NOMO-1 treated with dmso at 0.1 percent for 144 hours (cell line): ENCODE measurements at regions not wholly inside any gene's neighbourhood (a gene's known extent, or its start where the extent isn't known, plus 50 kb on each side); places are given as distances from the start of the nearest gene placed in this dataset.

Experiments
- DNase-seq: peaks from one replicate; lab custom pipeline; 2025; ENCODE audit not compliant: unreplicated experiment; lab: John Stamatoyannopoulos, UW

DNA sequence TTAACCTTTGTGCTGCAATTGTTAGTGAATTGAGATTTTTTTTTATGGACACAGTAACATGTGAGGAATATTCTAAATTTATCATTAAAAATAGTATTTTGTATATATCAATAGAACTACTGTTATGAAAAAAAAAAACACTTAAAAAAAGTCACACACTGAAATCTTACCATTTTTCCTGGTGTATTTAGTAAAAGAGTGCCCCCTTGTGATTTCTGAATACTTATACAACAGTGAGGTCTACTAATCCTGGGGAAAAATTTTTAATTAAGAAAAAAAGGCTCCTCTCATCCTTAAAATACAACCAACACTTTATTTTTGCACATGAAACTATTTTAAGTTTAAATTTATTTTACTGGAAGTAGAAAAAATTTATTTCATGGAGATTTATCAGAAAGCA lies 56.4 kb upstream of the SPOCK3 start:
- DNase-seq = no peak

DNA sequence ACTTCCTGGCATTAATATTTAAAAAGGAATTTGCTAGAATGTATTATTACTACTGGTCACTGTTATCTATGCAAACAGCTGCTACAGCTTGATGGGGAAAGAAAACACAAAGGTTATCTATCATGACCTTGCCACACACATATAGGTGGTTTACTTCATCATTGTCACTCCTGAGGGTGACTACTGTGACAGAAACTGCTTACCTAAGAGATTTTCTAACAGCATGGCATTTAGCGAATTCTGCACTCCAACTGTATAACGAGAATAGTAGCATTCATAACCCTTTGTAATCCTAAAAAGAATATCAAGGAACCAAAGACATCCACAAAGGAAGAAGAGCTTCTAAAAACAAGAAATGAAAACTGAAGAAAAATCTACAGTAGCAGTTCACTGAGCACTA lies 74.6 kb upstream of the SPOCK3 start:
- no peak for DNase-seq

DNA sequence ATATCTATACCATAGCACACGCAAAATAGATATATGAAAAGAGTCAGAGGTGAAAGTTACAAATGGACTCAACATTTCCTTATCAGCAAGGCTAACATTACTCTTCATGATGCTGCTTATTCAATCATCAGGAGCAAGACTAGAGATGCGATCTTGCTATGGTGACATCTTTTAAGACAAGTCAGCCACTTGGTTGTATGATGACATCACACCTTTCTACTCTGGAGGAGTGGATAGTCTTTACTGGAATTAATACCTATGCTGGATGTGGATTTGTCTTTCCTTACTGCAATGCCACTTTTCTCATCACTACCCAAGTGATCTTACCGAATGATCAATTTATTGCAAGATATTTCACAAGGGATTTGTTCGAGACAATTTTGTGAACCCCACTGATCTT lies 87.0 kb upstream of the SPOCK3 start:
- no peak for DNase-seq

DNA sequence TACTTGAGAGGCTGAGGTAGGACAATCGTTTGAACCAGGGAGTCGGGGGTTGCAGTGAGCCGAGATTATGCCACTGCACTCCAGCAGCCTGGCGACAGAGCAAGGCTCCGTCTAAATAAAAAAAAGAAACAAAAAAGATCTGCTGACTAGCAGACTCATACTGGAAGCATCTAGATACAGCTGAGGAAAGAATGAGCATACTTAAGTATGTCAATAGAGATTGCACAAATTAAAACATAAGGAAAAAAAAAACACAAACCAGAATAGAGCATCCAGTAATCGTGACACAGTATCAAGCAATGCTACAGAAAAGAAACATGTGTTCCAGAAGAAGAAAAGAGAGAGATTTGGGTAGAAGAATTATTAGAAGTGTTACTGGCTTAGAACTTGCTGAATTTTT lies 105.5 kb upstream of the SPOCK3 start:
- DNase-seq = no peak

DNA sequence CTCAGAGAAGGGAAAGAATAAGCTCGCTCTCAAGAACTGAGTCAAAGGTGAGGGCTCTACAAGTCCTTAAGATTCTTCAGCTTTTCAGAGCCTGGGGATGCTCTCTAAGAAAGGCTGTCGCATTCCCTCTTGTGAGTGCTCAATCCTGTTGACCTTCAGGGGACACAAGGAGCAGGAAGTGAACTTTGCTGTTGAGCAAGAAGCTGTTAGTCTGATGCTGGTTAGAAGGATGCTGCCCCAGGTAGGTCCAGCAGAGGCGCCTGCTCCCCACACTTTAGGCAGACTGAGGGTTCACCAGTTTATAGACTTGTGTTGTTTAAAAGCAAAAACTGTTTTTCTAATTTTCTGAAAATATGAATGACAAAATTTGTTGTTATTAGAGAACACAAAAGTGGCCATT lies 125.4 kb upstream of the SPOCK3 start:
- no peak for DNase-seq

DNA sequence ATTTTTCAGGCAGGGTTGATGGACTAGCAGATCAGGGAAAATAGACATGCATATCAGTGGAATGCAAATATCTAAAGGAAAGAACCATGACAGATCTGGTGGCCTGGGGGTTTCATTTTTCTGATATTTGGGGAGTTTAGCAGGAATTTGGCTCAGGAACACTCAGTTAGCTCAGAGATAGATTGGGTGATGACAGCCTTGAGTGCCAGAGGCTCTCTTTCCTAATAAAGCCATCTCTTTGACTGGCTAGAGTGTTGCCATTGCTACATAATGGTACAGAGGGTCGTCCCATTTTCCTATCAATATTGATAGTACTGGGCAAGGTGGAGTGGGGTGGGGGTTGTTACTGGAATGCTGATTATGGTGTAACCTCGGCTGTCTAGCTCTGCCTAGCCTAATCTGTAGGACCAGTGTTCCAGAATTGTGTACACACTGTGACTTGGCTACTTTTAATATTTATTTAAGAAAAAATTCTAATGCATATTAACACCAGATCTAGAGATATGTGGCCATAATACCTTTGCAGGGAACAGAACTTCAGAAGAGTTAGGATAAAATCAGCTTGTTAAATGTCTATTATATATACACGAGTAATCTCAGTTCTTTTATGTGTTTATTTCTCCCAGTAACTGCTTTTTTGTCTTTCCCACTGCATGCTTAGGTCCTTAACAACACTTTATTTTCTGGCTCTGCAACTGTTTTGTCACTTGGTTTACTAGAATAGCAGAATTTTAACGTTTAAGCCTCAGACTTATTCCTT lies 145.0 kb upstream of the SPOCK3 start:
- DNase-seq = no peak

DNA sequence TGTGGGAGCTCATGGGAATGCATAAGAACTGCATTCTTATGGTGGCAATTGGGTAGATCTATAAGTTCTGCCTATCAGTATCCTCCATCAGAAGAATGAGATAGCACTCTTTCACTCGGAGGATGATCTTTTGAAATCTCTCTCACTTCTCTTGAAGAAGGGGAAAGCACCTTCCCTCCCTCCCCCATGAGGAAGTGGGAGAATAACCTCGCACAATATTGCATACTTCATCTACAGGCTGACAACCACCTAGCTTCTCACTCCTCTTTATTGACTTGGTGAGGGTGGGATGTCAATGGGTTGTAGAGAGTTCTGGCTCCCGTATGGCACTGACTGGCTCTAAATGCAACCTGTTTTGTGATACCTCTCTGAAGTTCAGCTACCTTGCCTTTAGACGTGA lies 146.7 kb upstream of the SPOCK3 start:
- DNase-seq = no peak

DNA sequence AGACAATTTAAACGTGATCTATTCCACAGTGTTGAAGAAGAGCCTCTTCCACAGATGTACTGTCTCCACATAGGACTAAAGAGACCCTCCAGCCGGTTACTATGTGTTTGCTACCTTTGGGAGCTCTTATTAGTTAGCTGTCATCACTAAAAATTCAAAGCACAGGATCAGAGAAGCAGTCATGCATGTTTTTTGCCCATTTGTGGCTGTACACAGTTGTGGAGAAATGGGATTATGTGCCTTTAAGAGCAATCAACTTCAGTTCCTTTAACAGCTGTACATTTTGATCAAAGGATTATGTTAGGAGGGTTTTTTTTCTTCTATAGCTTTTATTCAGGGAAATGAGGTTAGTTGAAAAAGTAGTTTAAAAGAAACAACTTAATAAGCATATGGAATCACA lies 149.0 kb upstream of the SPOCK3 start:
- DNase-seq = no peak

DNA sequence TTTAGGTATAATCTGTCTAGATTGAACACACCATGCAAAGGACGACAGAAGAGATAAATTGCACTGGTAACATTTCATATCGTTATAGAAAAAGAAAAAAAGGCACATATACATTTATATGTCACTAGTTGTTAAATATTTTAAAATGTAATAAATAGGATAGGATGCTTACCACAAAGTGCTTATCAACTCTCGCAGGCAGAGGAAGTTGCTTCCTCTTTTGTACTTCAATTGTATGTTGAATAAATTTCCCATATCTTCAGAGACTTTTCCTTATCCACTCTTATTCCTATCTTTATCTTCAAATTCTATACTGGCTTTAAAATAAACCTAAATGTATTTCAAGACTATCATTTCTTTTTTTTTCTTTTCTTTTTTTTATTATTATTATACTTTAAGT lies 163.3 kb upstream of the SPOCK3 start:
- DNase-seq = no peak

DNA sequence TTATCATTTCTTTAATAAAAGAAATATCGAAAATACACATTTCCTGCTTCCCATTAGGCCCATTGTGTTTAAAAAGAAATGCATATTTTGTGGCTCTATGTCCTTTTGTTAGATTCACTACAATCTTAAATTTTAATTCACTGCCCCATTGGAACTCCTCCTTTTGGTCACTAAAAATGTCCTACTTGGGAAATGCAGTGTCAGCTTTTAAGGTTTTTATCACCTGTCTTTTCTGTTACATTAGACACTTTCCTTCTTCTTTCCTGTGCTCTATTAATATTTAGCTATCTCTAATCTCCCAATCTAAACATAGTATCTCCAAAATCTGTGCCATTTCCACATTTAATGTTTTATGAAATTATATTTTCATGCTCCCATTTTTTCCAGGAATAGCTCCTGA lies 164.9 kb upstream of the SPOCK3 start:
- no peak for DNase-seq

DNA sequence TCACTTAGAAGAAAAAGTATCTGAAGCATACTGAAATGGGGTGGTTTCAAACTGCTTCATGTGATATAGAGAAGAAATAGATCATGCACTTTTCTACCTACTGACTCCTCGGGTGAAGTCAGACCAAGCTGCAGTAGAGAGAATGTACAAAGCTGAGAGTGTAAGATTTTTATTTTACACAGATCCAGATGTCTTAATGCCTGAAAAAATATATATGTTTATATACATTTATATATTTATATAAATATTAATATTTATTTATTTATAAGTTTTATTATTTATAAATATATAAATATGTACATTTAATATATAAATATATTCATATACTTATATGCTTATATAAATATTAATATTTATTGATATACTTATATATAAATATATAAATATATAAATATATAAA lies 171.9 kb upstream of the SPOCK3 start:
- DNase-seq = no peak

DNA sequence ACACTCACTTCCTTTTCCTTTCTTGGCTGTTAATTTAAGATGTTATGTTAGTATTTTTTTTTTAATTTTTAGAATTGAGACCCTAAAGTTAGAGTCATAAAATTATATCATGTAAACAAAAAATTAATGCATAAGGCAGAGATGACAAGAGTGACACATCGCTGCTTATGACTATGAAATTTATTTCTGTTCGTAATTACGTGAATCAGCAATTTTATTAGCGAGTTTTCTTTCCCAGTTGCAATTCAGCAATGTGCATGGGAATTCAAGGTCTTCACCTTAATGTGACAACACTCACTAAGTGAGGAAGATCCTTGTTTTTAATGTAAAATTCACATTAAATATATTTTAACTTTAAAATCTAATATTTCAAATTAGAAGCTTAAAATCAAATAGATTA lies 181.2 kb upstream of the SPOCK3 start:
- DNase-seq = no peak

DNA sequence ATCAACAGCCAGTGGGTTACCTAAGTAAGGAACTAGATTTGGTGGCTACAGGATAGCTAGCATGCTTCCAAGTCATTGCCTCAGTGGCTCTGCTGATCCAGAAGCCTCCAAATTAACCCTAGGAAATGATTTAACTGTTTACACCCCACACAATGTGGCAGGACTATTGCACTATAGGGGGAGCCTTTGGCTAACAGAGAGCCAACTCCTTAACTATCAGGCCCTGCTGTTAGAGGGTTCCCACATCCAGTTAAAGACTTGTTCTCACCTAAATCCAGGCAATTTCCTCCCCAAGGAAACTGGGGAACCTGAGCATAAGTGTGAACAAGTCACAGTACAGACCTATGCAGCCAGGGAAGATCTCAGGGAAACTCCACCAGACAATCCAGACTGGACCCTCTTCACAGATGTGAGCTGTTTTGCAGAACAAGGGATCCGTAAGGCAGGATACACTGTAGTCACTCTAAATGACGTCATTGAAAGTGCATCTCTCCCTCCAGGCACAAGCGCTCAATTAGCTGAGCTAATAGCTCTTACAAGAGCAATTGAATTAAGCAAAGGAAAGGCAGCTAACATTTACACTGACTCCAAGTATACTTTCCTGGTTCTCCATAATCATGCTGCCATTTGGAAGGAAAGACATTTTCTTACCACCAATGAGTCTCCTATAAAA lies 185.3 kb upstream of the SPOCK3 start:
- DNase-seq = no peak

DNA sequence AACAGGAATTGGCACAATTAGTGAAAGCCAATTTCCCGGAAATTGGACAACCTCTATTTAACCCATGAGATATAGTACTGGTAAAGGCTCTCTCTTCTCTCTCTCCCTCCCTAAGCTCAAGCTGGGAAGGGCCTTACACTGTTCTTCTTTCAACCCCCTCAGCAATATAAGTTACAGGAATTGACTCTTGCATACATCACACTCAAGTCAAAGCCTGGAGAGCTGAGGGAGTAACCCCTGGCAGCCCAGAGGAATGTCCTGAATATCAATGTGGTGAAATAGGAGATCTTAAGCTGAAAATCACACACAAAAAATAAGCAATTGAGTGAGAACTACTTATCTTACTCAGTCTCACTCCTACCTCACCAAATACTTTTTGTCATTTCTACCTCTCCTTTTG lies 186.9 kb upstream of the SPOCK3 start:
- no peak for DNase-seq

DNA sequence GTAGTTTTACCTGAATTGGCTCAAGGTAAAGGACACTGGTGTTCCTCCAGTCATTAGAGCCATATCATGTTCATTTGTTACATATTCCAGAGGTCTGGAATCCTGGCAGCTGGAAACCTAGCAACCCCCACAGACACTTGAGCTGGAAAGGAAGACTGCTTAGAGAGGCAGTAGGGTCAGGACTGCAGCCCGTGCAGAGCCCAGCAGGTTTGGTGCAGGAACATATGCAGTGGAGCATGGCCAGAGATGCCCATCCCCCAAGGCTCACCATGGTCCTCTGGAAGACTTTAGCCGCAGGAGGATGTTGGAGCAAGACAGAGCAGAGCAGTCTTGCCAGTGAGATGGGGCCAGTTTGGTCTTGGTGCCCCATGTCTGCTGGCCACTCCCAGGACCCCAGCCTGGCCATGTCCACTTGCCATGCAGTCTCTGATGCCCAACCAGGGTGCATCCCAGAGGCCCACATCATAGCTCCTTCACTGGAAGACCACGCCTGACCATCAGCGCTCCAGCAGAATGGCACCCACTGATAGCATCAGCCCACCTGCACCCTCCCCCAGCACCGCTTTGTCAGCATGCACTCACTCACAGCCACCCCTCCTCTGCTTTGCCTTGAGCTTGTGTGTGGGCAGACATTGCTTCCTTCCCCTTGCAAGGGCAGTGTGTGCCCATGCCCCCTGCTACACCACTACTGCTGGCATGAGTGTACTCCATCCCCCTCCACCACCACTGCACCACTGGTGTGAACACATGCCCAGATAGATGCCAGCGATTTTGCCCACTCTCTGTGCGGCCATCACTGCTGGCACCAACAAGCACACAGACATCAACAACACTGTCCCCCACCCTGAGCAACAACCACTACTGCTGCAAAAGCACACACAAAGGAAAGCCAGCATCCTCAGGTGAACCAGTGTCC lies 190.3 kb upstream of the SPOCK3 start:
- DNase-seq = no peak

DNA sequence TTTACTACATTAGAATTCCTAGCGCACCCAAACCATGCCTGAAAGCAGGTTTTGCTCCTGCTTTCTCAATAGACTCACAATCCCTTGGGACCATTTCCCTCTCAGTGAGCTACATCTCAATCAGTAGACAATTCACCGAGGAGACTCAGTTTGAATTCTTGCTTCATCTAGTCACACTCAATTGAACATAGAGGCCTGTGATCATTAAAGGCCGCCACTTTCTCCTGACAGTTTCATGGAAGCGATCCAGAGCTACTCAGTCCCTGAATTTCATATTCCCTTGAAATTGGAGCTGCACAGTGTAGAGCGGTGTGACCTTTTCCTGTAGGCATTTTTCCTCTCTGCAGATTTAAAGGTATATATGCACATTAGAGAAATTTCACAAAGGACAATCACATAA lies 193.9 kb upstream of the SPOCK3 start:
- no peak for DNase-seq

DNA sequence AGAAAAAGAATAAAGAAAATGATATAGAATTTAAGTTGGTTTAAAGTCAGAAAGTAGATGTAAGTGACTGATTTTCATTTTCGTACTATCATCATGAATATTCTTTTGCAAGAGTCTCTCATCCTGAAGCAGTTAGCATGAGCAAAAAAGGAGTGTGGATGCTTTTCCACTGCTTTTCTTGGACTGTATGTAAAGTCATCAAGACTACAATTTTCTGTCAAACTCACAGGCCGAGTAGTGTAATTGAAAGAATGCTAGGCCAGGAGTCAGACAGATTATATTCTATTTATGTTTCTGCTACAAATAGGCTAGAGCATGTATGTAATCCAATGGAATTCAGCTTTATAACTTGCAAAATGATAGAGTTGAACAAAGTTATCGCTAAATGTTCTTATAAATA lies 197.1 kb upstream of the SPOCK3 start:
- no peak for DNase-seq

DNA sequence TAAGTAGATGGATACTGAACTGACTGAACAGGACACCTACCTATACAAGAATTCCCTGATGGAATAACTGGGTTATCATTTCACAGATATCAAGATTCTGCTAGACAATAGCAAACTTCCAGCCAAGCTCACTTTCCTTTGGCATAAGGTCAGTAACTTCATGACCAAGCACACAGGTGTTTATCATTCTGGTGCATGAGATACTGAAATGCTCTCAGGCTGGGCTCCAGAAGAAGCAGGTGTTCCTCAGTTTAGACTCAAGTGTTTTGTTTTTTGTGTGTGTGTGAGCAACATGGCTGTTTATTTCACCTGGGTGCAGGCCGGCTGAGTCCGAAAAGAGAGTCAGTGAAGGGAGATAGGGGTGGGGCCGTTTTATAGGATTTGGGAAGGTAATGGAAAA lies 201.5 kb upstream of the SPOCK3 start:
- DNase-seq = no peak

DNA sequence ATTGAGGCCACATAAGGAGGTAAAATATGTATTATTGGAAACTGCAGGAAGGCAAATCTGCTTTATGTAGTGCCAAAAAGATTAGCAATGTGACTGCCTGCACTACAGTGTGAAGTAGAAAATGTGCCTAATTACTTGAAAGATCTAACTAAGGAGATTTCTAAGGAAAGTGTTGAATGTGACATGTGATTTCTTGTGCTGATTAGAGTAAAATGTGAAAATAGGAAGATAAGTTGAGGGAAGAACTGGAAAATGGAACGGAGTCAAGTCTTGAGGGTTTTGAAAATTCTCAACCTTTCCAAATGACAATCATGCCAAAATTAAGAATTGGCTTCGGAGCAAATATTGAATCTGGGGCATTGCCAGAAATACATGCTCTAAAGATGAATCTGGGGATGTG lies 209.5 kb upstream of the SPOCK3 start:
- no peak for DNase-seq

DNA sequence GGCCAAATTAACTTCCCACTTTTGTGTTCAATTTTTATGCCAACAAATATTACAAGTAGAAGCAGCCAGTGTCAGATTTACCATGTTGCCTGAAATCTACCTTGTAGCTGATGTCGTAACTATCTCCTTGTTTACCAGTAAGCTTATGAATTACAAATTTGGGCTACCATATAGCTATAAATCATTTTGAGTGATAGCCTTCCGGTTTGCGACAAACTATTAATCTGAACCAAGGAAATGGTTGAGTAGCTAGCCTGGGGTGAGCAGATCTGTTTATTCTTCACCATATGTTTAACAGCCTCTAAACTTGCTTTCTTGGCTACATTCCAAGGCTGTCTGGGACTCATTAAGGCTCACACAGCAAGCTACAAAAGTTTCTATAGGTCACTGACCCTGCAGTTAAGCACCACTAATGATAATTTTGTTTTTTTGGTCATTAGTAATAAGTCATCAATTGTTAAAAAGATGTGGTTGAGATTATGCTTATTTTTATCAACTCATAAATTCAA lies 218.7 kb upstream of the SPOCK3 start:
- no peak for DNase-seq

DNA sequence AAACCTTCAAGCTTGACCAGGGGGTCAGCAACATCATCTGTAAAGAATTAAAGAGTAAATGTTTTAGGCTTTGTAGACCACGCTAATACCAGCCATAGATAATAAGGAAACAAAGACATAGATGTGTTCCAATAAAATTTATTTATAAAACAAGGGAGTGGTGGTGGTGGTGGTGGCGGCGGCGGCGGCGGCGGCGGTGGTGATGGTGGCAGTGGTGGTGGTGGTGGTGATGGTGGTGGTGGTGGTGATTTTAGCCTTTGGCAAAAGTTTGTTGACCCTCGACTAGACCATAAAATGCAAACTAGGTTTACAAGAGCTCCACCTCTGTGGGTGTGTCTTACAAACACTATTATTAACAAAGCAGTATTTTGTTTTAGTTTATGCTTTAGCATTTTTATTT lies 222.3 kb upstream of the SPOCK3 start:
- no peak for DNase-seq

DNA sequence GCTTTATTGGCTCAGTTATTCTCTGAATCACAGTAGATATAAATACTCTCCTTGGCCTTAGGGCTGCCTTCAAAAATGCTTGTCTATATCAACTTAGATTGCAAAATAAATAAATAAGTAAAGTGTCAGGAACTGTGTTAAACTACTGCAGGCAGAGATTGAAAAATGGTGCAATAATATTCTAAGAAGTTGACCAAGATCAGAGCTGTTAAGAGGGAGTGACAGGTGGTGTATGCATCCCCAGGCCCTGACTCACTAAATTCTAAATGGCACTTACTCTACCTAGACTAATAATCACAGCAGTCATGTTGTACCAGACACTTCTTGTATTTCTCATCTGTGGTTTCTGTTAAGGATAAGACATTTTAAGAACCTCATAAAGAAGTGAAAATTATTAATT lies 235.1 kb upstream of the SPOCK3 start:
- no peak for DNase-seq
